ENCODE measurements at regions not wholly inside any gene's neighbourhood (a gene's known extent, or its start where the extent isn't known, plus 50 kb on each side); places are given as distances from the start of the nearest gene placed in this dataset.

- no peak for ATAC-seq
- TF ChIP-seq CSDC2 (CRISPR knock-in tag; IDR thresholded peaks at IDR 0.05) (no peak), TSHZ2 (CRISPR knock-in tag; IDR thresholded peaks at IDR 0.05) (no peak), ZNF565 (CRISPR knock-in tag; conservative IDR thresholded peaks at IDR 0.05; ENCODE audit: low read depth) (no peak), ZFP30 (CRISPR knock-in tag; IDR thresholded peaks at IDR 0.05) (no peak), SNAI2 (CRISPR knock-in tag; IDR thresholded peaks at IDR 0.05) (no peak), TCF4 (CRISPR knock-in tag; IDR thresholded peaks at IDR 0.05; ENCODE audit: borderline replicate concordance) (no peak), ZC3H10 (CRISPR knock-in tag; IDR thresholded peaks at IDR 0.05) (no peak), RARB (CRISPR knock-in tag; IDR thresholded peaks at IDR 0.05) (no peak)
Observed at GRCh38 chr1:73576083-73576482, 621.9 kb downstream of the LRRIQ3 start.

GRCh38 chr1:73564294-73564693 lies 633.7 kb downstream of the LRRIQ3 start:
- TF ChIP-seq ZNF8 (CRISPR knock-in tag; IDR thresholded peaks at IDR 0.05), result no peak
- no peak for TF ChIP-seq ESRRG (CRISPR knock-in tag; IDR thresholded peaks at IDR 0.05)
- no peak for TF ChIP-seq CSDC2 (CRISPR knock-in tag; IDR thresholded peaks at IDR 0.05)
- TF ChIP-seq ZFP30 (CRISPR knock-in tag; IDR thresholded peaks at IDR 0.05), result no peak
- no peak for TF ChIP-seq ZNF565 (CRISPR knock-in tag; conservative IDR thresholded peaks at IDR 0.05; ENCODE audit: low read depth)
- no peak for TF ChIP-seq TCF4 (CRISPR knock-in tag; IDR thresholded peaks at IDR 0.05; ENCODE audit: borderline replicate concordance)
- no peak for TF ChIP-seq ARNTL (CRISPR knock-in tag; IDR thresholded peaks at IDR 0.05; ENCODE audit: borderline replicate concordance, low read depth)
- TF ChIP-seq CSRNP3 (CRISPR knock-in tag; IDR thresholded peaks at IDR 0.05), result no peak
- TF ChIP-seq ZFP3 (CRISPR knock-in tag; IDR thresholded peaks at IDR 0.05), result no peak
- ATAC-seq, result no peak

- TF ChIP-seq RARB (CRISPR knock-in tag; IDR thresholded peaks at IDR 0.05) (no peak), TOX (CRISPR knock-in tag; IDR thresholded peaks at IDR 0.05; ENCODE audit: borderline replicate concordance) (no peak), POU6F1 (CRISPR knock-in tag; IDR thresholded peaks at IDR 0.05; ENCODE audit: borderline replicate concordance, low read depth) (no peak), PATZ1 (CRISPR knock-in tag; IDR thresholded peaks at IDR 0.05; ENCODE audit: borderline replicate concordance) (no peak), ZFP3 (CRISPR knock-in tag; IDR thresholded peaks at IDR 0.05) (no peak), ZNF565 (CRISPR knock-in tag; conservative IDR thresholded peaks at IDR 0.05; ENCODE audit: low read depth) (no peak), TSHZ2 (CRISPR knock-in tag; IDR thresholded peaks at IDR 0.05) (no peak)
Observed at GRCh38 chr1:73556270-73556669, 641.7 kb downstream of the LRRIQ3 start.

GRCh38 chr1:73537400-73537799 lies 660.6 kb downstream of the LRRIQ3 start:
- no peak for ATAC-seq
- TF ChIP-seq PPARA (CRISPR knock-in tag; IDR thresholded peaks at IDR 0.05; ENCODE audit: borderline replicate concordance) (no peak), BACH2 (CRISPR knock-in tag; IDR thresholded peaks at IDR 0.05; ENCODE audit: borderline replicate concordance) (no peak), OSR1 (CRISPR knock-in tag; IDR thresholded peaks at IDR 0.05) (no peak), ARNTL (CRISPR knock-in tag; IDR thresholded peaks at IDR 0.05; ENCODE audit: borderline replicate concordance, low read depth) (no peak), ZFP3 (CRISPR knock-in tag; IDR thresholded peaks at IDR 0.05) (no peak), PATZ1 (CRISPR knock-in tag; IDR thresholded peaks at IDR 0.05; ENCODE audit: borderline replicate concordance) (no peak), TSHZ2 (CRISPR knock-in tag; IDR thresholded peaks at IDR 0.05) (no peak), TOX (CRISPR knock-in tag; IDR thresholded peaks at IDR 0.05; ENCODE audit: borderline replicate concordance) (no peak), TCF4 (CRISPR knock-in tag; IDR thresholded peaks at IDR 0.05; ENCODE audit: borderline replicate concordance) (no peak), ZFP30 (CRISPR knock-in tag; IDR thresholded peaks at IDR 0.05) (no peak)

More at GRCh38 chr1:73556270-73556669, 641.7 kb downstream of the LRRIQ3 start:
- no peak for ATAC-seq
